ENCODE measurements at regions not wholly inside any gene's neighbourhood (a gene's known extent, or its start where the extent isn't known, plus 50 kb on each side); places are given as distances from the start of the nearest gene placed in this dataset.

DNA sequence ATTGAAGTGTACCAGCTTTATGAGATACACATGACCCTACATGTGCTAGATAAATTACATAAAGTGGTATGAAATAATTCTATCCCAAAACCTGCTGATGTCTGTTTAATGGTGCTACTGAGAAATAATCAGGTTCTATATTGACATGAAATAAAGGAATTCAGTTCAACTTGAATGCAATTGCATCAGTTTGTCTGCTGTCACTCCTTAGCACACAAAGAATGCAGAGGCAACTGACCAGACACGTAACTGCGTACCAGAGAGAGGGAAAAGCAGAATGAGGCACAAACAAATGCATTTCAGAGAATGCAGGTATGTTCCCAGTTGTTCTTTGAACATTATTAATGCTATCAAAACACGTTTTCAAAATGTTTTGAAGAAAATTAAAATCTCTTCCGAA is 98.8 kb upstream of the AGR3 start (continued):
- TF ChIP-seq, protein P1, sequence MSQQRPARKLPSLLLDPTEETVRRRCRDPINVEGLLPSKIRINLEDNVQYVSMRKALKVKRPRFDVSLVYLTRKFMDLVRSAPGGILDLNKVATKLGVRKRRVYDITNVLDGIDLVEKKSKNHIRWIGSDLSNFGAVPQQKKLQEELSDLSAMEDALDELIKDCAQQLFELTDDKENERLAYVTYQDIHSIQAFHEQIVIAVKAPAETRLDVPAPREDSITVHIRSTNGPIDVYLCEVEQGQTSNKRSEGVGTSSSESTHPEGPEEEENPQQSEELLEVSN (IDR thresholded peaks at IDR 0.05), result no peak
- TF ChIP-seq SRF (IDR thresholded peaks at IDR 0.05; ENCODE audit: low read depth, low read length) (no peak), CBX5 (IDR thresholded peaks at IDR 0.05; ENCODE audit: low read depth, low read length) (no peak)
